ENCODE measurements at regions not wholly inside any gene's neighbourhood (a gene's known extent, or its start where the extent isn't known, plus 50 kb on each side); places are given as distances from the start of the nearest gene placed in this dataset.

GRCh38 chr2:238644095-238645081, 203.5 kb upstream of the TWIST2 start:
- DNase-seq (ENCODE audit: extremely low read depth in 1 of 11, low read depth in 9 of 11, low spot score in 4 of 11), result no peak

GRCh38 chr2:238645095-238645494, 202.8 kb upstream of the TWIST2 start:
- DNase-seq (ENCODE audit: extremely low read depth in 1 of 11, low read depth in 9 of 11, low spot score in 4 of 11), result no peak

GRCh38 chr2:238645716-238646115, 202.2 kb upstream of the TWIST2 start:
- no peak for DNase-seq (ENCODE audit: extremely low read depth in 1 of 11, low read depth in 9 of 11, low spot score in 4 of 11)

GRCh38 chr2:238646281-238646680, 201.6 kb upstream of the TWIST2 start:
- DNase-seq (ENCODE audit: extremely low read depth in 1 of 11, low read depth in 9 of 11, low spot score in 4 of 11), result no peak

GRCh38 chr2:238646803-238647202, 201.1 kb upstream of the TWIST2 start:
- DNase-seq (ENCODE audit: extremely low read depth in 1 of 11, low read depth in 9 of 11, low spot score in 4 of 11), result no peak

GRCh38 chr2:238649123-238649522, 198.8 kb upstream of the TWIST2 start:
- no peak for DNase-seq (ENCODE audit: extremely low read depth in 1 of 11, low read depth in 9 of 11, low spot score in 4 of 11)

GRCh38 chr2:238649936-238650518, 197.9 kb upstream of the TWIST2 start:
- DNase-seq (ENCODE audit: extremely low read depth in 1 of 11, low read depth in 9 of 11, low spot score in 4 of 11), result no peak

- DNase-seq (ENCODE audit: extremely low read depth in 1 of 11, low read depth in 9 of 11, low spot score in 4 of 11), result no peak
Observed at GRCh38 chr2:238650536-238650935, 197.3 kb upstream of the TWIST2 start.

GRCh38 chr2:238651306-238652052, 196.4 kb upstream of the TWIST2 start:
- no peak for DNase-seq (ENCODE audit: extremely low read depth in 1 of 11, low read depth in 9 of 11, low spot score in 4 of 11)

- no peak for DNase-seq (ENCODE audit: extremely low read depth in 1 of 11, low read depth in 9 of 11, low spot score in 4 of 11)
Observed at GRCh38 chr2:238652053-238652770, 195.7 kb upstream of the TWIST2 start.

- DNase-seq (ENCODE audit: extremely low read depth in 1 of 11, low read depth in 9 of 11, low spot score in 4 of 11), result no peak
Observed at GRCh38 chr2:238652771-238653157, 195.1 kb upstream of the TWIST2 start.

GRCh38 chr2:238653431-238654109, 194.3 kb upstream of the TWIST2 start:
- DNase-seq (ENCODE audit: extremely low read depth in 1 of 11, low read depth in 9 of 11, low spot score in 4 of 11), result no peak

GRCh38 chr2:238654479-238655197, 193.2 kb upstream of the TWIST2 start:
- no peak for DNase-seq (ENCODE audit: extremely low read depth in 1 of 11, low read depth in 9 of 11, low spot score in 4 of 11)

GRCh38 chr2:238655198-238655860, 192.6 kb upstream of the TWIST2 start:
- DNase-seq (ENCODE audit: extremely low read depth in 1 of 11, low read depth in 9 of 11, low spot score in 4 of 11), result no peak

- no peak for DNase-seq (ENCODE audit: extremely low read depth in 1 of 11, low read depth in 9 of 11, low spot score in 4 of 11)
Observed at GRCh38 chr2:238655974-238656722, 191.7 kb upstream of the TWIST2 start.

GRCh38 chr2:238657132-238658053, 190.5 kb upstream of the TWIST2 start:
- no peak for DNase-seq (ENCODE audit: extremely low read depth in 1 of 11, low read depth in 9 of 11, low spot score in 4 of 11)
